A549 (cell line): ENCODE measurements at regions not wholly inside any gene's neighbourhood (a gene's known extent, or its start where the extent isn't known, plus 50 kb on each side); places are given as distances from the start of the nearest gene placed in this dataset.

ENCODE experiments used
- ATAC-seq, 2 experiments: fragments of 200-7000 bp in 1 of 2; fragments of >200 bp in 1 of 2; cut with Nextera tagmentation in 1 of 2; cut with Tn5 transposase in 1 of 2; 3 replicates each; pipeline versions ENCODE4 v1.8.0 to v1.9.1; 2018 to 2020; ENCODE audit warnings: mild to moderate bottlenecking in 1 of 2, moderate library complexity in 1 of 2
- CTCF ChIA-PET: fragments of 300-600 bp; sonication (Branson Sonifier 250); formaldehyde crosslinking; extraction: SDS; loops from one replicate; lab custom pipeline; 2021; ENCODE audit warnings: antibody characterized with exemption, inconsistent platforms; lab: Yijun Ruan, JAX
- POLR2A ChIA-PET: fragments of 350-600 bp; formaldehyde crosslinking; extraction: SDS; loops from one replicate; lab custom pipeline; 2021; ENCODE audit warnings: antibody characterized with exemption, inconsistent platforms; lab: Yijun Ruan, JAX
- DNase-seq, 2 experiments: peaks; one replicate each; pipeline versions ENCODE4 v3.0.0 to v3.0.0-alpha.2; 2011 to 2016; ENCODE audit warnings: low read depth in 1 of 2, low spot score in 1 of 2
- FAIRE-seq: peaks from 2 replicates; lab custom pipeline; 2011; peaks lifted over from hg19 to GRCh38; lab: Jason Lieb, UNC
- H3K27ac ChIP-seq, 2 experiments: fragments of >200 bp; sonication (Bioruptor Twin); formaldehyde crosslinking; 3 replicates each; pipeline ENCODE4 v1.5.1; 2016 to 2017
- H3K4me1 ChIP-seq: fragments of >200 bp; sonication (Bioruptor Twin); formaldehyde crosslinking; 3 replicates; pipeline ENCODE4 v1.6.1; 2016
- H3K4me2 ChIP-seq: fragments of >200 bp; sonication (Bioruptor Twin); formaldehyde crosslinking; 3 replicates; pipeline ENCODE4 v1.6.1; 2016
- H3K4me3 ChIP-seq: fragments of >200 bp; sonication (Bioruptor Twin); formaldehyde crosslinking; 3 replicates; pipeline ENCODE4 v1.5.1; 2016
- H3K9me3 ChIP-seq: fragments of >200 bp; sonication (Bioruptor Twin); formaldehyde crosslinking; 3 replicates; pipeline ENCODE4 v1.6.1; 2016
- BHLHE40 ChIP-seq: IDR thresholded peaks from 2 replicates; pipeline ENCODE4 v1.6.1; 2012; ENCODE audit warnings: low read depth, low read length, inconsistent platforms
- CEBPB ChIP-seq, 2 experiments: fragments of >200 bp in 1 of 2; sonication (Bioruptor Twin) in 1 of 2; formaldehyde crosslinking in 1 of 2; IDR thresholded peaks; 2 replicates each; pipeline ENCODE4 v1.6.1; 2012 to 2016
- CHD2 ChIP-seq: fragments of 150-350 bp; IDR thresholded peaks from 2 replicates; pipeline ENCODE4 v1.6.1; 2014; ENCODE audit warnings: low read length; ENCODE audit not compliant: partially characterized antibody
- EHMT2 ChIP-seq: fragments of 200-600 bp; sonication (generic); IDR thresholded peaks from 2 replicates; pipeline ENCODE4 v1.6.1; 2016; ENCODE audit warnings: antibody characterized with exemption, low read depth, mild to moderate bottlenecking, moderate library complexity
- ESRRA ChIP-seq: fragments of 150-350 bp; IDR thresholded peaks from 2 replicates; pipeline ENCODE4 v1.6.1; 2014; ENCODE audit warnings: mild to moderate bottlenecking, low read length, borderline replicate concordance
- FOSB ChIP-seq: fragments of 250-450 bp; sonication (Bioruptor Pico); IDR thresholded peaks from 2 replicates; pipeline ENCODE4 v1.5.0; 2020; ENCODE audit warnings: mild to moderate bottlenecking, moderate library complexity
- FOSL2 ChIP-seq, 2 experiments: fragments of 450-650 bp in 1 of 2; fragments of >200 bp in 1 of 2; sonication (Bioruptor Twin) in 1 of 2; formaldehyde crosslinking; IDR thresholded peaks; 2 replicates each; pipeline versions ENCODE4 v1.5.0 to v1.6.1; 2016 to 2020; ENCODE audit warnings: mild to moderate bottlenecking in 1 of 2, moderate library complexity in 1 of 2
- HDAC2 ChIP-seq: fragments of 200-600 bp; sonication (generic); IDR thresholded peaks from 2 replicates; pipeline ENCODE4 v1.6.1; 2016
- HOXA7 ChIP-seq: fragments of 250-450 bp; sonication (Bioruptor Pico); IDR thresholded peaks from 2 replicates; pipeline ENCODE4 v1.5.0; 2020; ENCODE audit warnings: mild to moderate bottlenecking, moderate library complexity
- HOXB13 ChIP-seq: fragments of 250-450 bp; sonication (Bioruptor Pico); IDR thresholded peaks from 2 replicates; pipeline ENCODE4 v1.5.0; 2020; ENCODE audit warnings: low read depth, mild to moderate bottlenecking, moderate library complexity
- KDM1A ChIP-seq: fragments of 200-600 bp; sonication (generic); IDR thresholded peaks from 2 replicates; pipeline ENCODE4 v1.6.1; 2016; ENCODE audit warnings: low read depth, mild to moderate bottlenecking
- KDM5A ChIP-seq: fragments of 200-600 bp; sonication (generic); IDR thresholded peaks from 2 replicates; pipeline ENCODE4 v1.6.1; 2016; ENCODE audit warnings: antibody characterized with exemption, mild to moderate bottlenecking
- MAZ ChIP-seq: fragments of 150-350 bp; IDR thresholded peaks from 2 replicates; pipeline ENCODE4 v1.6.1; 2014; ENCODE audit warnings: antibody characterized with exemption, low read depth, low read length, borderline replicate concordance
- MYC ChIP-seq: IDR thresholded peaks from 2 replicates; pipeline ENCODE4 v1.6.1; 2012; ENCODE audit warnings: mild to moderate bottlenecking, inconsistent platforms, low read length, improper control_type of control experiment, borderline replicate concordance
- NFE2L2 ChIP-seq: fragments of 150-350 bp; conservative IDR thresholded peaks from 2 replicates; pipeline ENCODE4 v1.6.1; 2014; ENCODE audit warnings: low read length
- PHF8 ChIP-seq: fragments of 200-600 bp; sonication (generic); IDR thresholded peaks from 2 replicates; pipeline ENCODE4 v1.6.1; 2016; ENCODE audit warnings: low read depth, mild to moderate bottlenecking, antibody characterized with exemption, moderate library complexity, borderline replicate concordance
- POLR2A ChIP-seq: IDR thresholded peaks from 2 replicates; pipeline ENCODE4 v1.6.1; 2012; ENCODE audit warnings: mild to moderate bottlenecking, low read length
- SMC3 ChIP-seq: fragments of >200 bp; sonication (Bioruptor Twin); formaldehyde crosslinking; IDR thresholded peaks from 3 replicates; pipeline ENCODE4 v1.6.1; 2018; ENCODE audit warnings: inconsistent platforms
- SREBF2 ChIP-seq: fragments of 450-650 bp; IDR thresholded peaks from 2 replicates; pipeline ENCODE4 v1.6.1; 2014; ENCODE audit warnings: mild to moderate bottlenecking, moderate library complexity
- TFCP2L1 ChIP-seq: fragments of 250-450 bp; sonication (Bioruptor Pico); IDR thresholded peaks from 2 replicates; pipeline ENCODE4 v1.5.0; 2021; ENCODE audit warnings: mild to moderate bottlenecking
- ZFP36 ChIP-seq: fragments of 450-650 bp; IDR thresholded peaks from 2 replicates; pipeline ENCODE4 v1.6.1; 2014; ENCODE audit warnings: borderline replicate concordance; ENCODE audit not compliant: partially characterized antibody
- ZNF302 ChIP-seq: fragments of 250-450 bp; sonication (Bioruptor Pico); IDR thresholded peaks from 2 replicates; pipeline ENCODE4 v1.9.0; 2021; ENCODE audit warnings: inconsistent platforms, mild to moderate bottlenecking, moderate library complexity
- WGBS: methylation state at CpG from one replicate; pipeline ENCODE4 v1.1.6; 2017; ENCODE audit errors: missing lambda C conversion rate; 5-methylcytosine and 5-hydroxymethylcytosine counted together
- TF ChIP-seq, protein P1 (sequence below): IDR thresholded peaks from 2 replicates; pipeline ENCODE4 v1.6.1; 2012; ENCODE audit warnings: low read depth, borderline replicate concordance
- TF ChIP-seq, protein P2 (sequence below): IDR thresholded peaks from 2 replicates; pipeline ENCODE4 v1.6.1; 2012
- TF ChIP-seq, protein P3 (sequence below): fragments of 250-450 bp; sonication (Bioruptor Pico); IDR thresholded peaks from 2 replicates; pipeline ENCODE4 v1.5.0; 2020; ENCODE audit warnings: low read depth, mild to moderate bottlenecking, moderate library complexity
- TF ChIP-seq, protein P4 (sequence below): fragments of >200 bp; sonication (Bioruptor Twin); formaldehyde crosslinking; IDR thresholded peaks from 2 replicates; pipeline ENCODE4 v1.6.1; 2016

DNA sequence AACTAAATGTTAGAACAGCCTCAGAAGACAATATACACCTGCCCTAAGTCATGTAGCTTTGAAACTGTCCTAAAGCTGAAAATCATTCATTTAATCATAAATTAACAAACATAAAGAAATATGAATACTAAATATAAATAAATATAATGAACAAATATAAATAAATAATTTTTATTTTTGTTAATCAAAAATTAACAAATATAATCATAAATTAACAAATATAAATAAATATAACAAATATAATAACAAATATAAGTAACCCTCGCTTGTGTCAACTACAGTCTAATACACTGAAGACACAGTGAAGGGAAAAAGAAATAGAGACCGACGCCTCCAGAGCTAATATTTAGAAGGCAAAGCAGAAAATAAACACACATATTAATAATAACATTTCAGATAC, 527.3 kb downstream of the CYLC2 start:
- 70% methylated on average over 3 of the region's 3 CpGs for WGBS
- no peaks in the 10 kb centered on the region for H3K4me1 ChIP-seq
- H3K27ac ChIP-seq, result no peak overlapping the region
- TF ChIP-seq FOSL2 (IDR thresholded peaks at IDR 0.05) (no peak), FOSL2 (CRISPR knock-in tag; IDR thresholded peaks at IDR 0.05) (no peak)
- ChIA-PET CTCF (no interaction called here), POLR2A (no interaction called here)
- no peak for DNase-seq
- H3K4me3 ChIP-seq, result no peak overlapping the region
- H3K4me2 ChIP-seq, result no peak overlapping the region
- H3K9me3 ChIP-seq, result no peaks in the 10 kb centered on the region
- no peak for ATAC-seq
- no peak for FAIRE-seq

DNA sequence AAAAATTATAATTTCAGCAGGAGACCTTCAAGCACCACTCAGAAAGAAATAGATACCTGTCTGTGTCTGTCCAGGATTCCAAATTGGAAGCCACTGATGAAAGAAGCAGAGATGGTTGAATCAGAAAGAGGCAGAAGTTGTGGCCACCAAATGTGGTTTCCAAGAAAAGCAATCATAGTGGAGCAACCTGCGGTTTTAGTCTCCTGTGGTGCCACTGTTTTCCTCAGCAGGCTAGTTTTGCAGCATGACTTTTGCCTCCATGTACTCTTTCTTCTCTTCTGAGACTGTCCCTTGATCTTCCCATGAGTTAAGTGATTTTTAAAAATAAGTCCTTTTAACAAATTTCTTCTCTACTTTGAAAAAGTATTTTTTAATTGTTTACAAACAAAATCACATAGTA, 535.8 kb downstream of the CYLC2 start:
- H3K27ac ChIP-seq, result no peak overlapping the region
- CTCF ChIA-PET, result no interaction called here
- TF ChIP-seq HDAC2 (no peak), SREBF2 (no peak), HOXB13 (CRISPR knock-in tag) (no peak), MAZ (no peak), BHLHE40 (no peak)
- TF ChIP-seq, protein P1, sequence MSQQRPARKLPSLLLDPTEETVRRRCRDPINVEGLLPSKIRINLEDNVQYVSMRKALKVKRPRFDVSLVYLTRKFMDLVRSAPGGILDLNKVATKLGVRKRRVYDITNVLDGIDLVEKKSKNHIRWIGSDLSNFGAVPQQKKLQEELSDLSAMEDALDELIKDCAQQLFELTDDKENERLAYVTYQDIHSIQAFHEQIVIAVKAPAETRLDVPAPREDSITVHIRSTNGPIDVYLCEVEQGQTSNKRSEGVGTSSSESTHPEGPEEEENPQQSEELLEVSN, result no peak
- TF ChIP-seq, all 56 proteins: peak for 0
- no peak for FAIRE-seq
- no peak for ATAC-seq
- POLR2A ChIA-PET, result no interaction called here
- no peaks in the 10 kb centered on the region for H3K4me1 ChIP-seq
- H3K4me2 ChIP-seq, result no peak overlapping the region
- no peaks in the 10 kb centered on the region for H3K9me3 ChIP-seq
- no peak for DNase-seq
- no peak overlapping the region for H3K4me3 ChIP-seq
- 6% methylated on average over 1 of the region's 1 CpG for WGBS

DNA sequence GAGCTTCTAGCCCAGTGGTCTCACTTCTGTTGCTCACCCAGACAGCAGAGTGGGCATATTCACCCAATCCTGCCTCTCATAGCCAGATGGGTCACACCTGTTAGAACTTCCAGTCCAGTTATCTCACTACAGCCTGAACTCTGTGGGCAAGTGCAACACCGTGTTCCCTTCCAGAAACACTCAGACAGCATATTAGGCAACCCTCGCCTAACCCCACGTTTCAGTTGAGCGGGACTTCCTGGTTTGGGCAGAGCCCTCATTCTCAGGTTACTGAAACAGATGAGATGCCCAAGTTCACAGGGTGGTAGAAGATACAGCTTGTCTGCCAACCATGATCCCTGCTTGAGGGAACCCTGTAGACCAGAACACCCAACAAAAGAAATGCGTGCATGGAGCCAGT, 538.2 kb downstream of the CYLC2 start:
- Histone ChIP-seq H3K4me1 (no peaks in the 10 kb centered on the region), H3K27ac (no peak overlapping the region), H3K9me3 (no peaks in the 10 kb centered on the region), H3K4me2 (no peak overlapping the region), H3K4me3 (no peak overlapping the region)
- TF ChIP-seq MYC, result no peak
- no peak for TF ChIP-seq SREBF2
- TF ChIP-seq POLR2A, result no peak
- no peak for TF ChIP-seq SMC3
- TF ChIP-seq CEBPB (IDR thresholded peaks at IDR 0.05), result no peak
- TF ChIP-seq PHF8, result no peak
- no peak for TF ChIP-seq ZFP36
- TF ChIP-seq, protein P2, sequence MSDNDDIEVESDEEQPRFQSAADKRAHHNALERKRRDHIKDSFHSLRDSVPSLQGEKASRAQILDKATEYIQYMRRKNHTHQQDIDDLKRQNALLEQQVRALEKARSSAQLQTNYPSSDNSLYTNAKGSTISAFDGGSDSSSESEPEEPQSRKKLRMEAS, result no peak
- TF ChIP-seq, protein P1, result no peak
- no peak for TF ChIP-seq BHLHE40
- TF ChIP-seq FOSB (CRISPR knock-in tag), result no peak
- TF ChIP-seq ZNF302 (CRISPR knock-in tag), result no peak
- TF ChIP-seq KDM5A, result no peak
- no peak for TF ChIP-seq HDAC2
- no peak for TF ChIP-seq EHMT2
- POLR2A ChIA-PET, result no interaction called here
- FAIRE-seq (no peak), DNase-seq (no peak), ATAC-seq (no peak)
- CTCF ChIA-PET, result no interaction called here
- 51% methylated on average over 5 of the region's 5 CpGs for WGBS

DNA sequence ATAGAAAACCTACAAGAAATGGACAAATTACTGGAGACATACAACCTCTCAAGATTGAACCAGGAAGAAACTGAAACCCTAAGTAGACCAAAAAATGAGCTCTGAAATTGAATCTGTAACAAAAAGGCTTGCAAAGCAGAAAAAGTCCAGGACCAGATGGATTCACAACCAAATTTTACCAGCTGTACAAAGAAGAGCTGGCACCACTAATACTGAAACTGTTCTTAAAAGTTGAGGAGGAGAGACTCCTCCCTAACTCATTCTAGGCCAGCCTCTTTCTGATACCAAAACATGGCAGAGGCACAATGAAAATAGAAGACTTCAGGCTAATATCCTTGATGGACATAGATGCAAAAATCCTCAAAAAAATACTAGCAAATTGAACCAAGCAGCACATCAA, 542.3 kb downstream of the CYLC2 start:
- no peak overlapping the region for H3K4me2 ChIP-seq
- POLR2A ChIA-PET, result no interaction called here
- no peak for DNase-seq
- H3K9me3 ChIP-seq, result no peaks in the 10 kb centered on the region
- no peak for ATAC-seq
- FAIRE-seq, result no peak
- no peaks in the 10 kb centered on the region for H3K4me1 ChIP-seq
- CTCF ChIA-PET, result interaction anchor here (1.2 kb wide), 1 partner anchor 11 kb away, joined by 3 read pairs; no protein-coding TSS in a partner anchor
- H3K27ac ChIP-seq, result no peak overlapping the region
- no peak for TF ChIP-seq EHMT2
- TF ChIP-seq, protein P3, sequence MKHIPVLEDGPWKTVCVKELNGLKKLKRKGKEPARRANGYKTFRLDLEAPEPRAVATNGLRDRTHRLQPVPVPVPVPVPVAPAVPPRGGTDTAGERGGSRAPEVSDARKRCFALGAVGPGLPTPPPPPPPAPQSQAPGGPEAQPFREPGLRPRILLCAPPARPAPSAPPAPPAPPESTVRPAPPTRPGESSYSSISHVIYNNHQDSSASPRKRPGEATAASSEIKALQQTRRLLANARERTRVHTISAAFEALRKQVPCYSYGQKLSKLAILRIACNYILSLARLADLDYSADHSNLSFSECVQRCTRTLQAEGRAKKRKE (CRISPR knock-in tag), result no peak
- no peak for TF ChIP-seq ZFP36
- TF ChIP-seq PHF8, result no peak
- no peak for TF ChIP-seq KDM1A
- TF ChIP-seq TFCP2L1 (CRISPR knock-in tag), result no peak
- no peak for TF ChIP-seq CHD2
- no peak for TF ChIP-seq HOXA7
- no peak for TF ChIP-seq MYC
- TF ChIP-seq, protein P4, sequence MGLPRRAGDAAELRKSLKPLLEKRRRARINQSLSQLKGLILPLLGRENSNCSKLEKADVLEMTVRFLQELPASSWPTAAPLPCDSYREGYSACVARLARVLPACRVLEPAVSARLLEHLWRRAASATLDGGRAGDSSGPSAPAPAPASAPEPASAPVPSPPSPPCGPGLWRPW, result no peak
- no peak for TF ChIP-seq ESRRA
- no peak for TF ChIP-seq NFE2L2
- H3K4me3 ChIP-seq, result no peak overlapping the region
